ENCODE measurements at regions not wholly inside any gene's neighbourhood (a gene's known extent, or its start where the extent isn't known, plus 50 kb on each side); places are given as distances from the start of the nearest gene placed in this dataset.

GRCh38 chr9:103902263-103902662, 191.8 kb upstream of the SMC2 start:
- ATAC-seq (no peak), DNase-seq (ENCODE audit: low spot score) (no peak)
- Histone ChIP-seq H2AFZ (no peak overlapping the region), H3K27me3 (ENCODE audit: insufficient read depth) (no peaks in the 10 kb centered on the region), H3K36me3 (ENCODE audit: insufficient read depth) (no peaks in the 10 kb centered on the region), H3K79me2 (replicated peaks; ENCODE audit: insufficient read depth) (no peaks in the 10 kb centered on the region), H3F3A (replicated peaks; ENCODE audit: low read depth) (no peaks in the 10 kb centered on the region), H3K4me1 (ENCODE audit: insufficient read depth) (no peaks in the 10 kb centered on the region), H3K9me2 (ENCODE audit: insufficient read depth) (no peaks in the 10 kb centered on the region), H3K27ac (ENCODE audit: low read depth) (no peak overlapping the region), H3K4me2 (no peak overlapping the region), H4K20me1 (replicated peaks; ENCODE audit: insufficient read depth) (no peaks in the 10 kb centered on the region), H3K4me3 (no peak overlapping the region)
- Mint-ChIP-seq H3K4me3 (no peak overlapping the region), H3K9me3 (peaks cover 62% of the 10 kb centered on the region), H3K27me3 (ENCODE audit: insufficient read depth, low read depth, poor library complexity) (no peaks in the 10 kb centered on the region), H3K27ac (no peak overlapping the region), H3K36me3 (ENCODE audit: low read depth) (peaks cover 14% of the 10 kb centered on the region; the same call in 2 of the 3 replicates), H3K4me1 (no peaks in the 10 kb centered on the region)
- no peak for TF ChIP-seq CREB1 (CRISPR knock-in tag; IDR thresholded peaks at IDR 0.05; ENCODE audit: low read depth)

DNA sequence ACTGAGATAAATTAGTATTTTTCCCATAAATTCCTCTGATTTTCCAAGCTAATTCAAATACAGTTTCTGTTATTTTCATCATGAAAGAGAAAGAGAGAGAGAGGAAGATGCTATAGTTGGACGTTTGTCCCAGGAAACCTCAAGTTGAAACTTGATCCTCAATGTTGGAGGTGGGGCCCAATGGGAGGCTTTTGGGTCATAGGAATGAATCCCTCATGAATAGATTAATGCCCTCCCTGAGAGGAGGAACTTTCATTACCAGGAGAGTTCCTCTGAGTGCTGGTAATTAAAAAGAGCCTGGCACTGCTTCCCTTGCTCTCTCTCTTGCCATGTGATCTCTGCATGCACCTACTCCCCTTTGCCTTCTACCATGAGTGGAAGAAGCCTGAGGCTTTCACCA, 189.9 kb upstream of the SMC2 start:
- Mint-ChIP-seq H3K4me1 (no peaks in the 10 kb centered on the region), H3K27ac (no peak overlapping the region)
- DNase-seq (ENCODE audit: low spot score) = no peak
- no peak for TF ChIP-seq REST (IDR thresholded peaks at IDR 0.05; ENCODE audit: unreplicated experiment)
- TF ChIP-seq CTCF (conservative IDR thresholded peaks at IDR 0.05; ENCODE audit: low read depth in 2 of 2) = no peak
- TF ChIP-seq, protein P1, sequence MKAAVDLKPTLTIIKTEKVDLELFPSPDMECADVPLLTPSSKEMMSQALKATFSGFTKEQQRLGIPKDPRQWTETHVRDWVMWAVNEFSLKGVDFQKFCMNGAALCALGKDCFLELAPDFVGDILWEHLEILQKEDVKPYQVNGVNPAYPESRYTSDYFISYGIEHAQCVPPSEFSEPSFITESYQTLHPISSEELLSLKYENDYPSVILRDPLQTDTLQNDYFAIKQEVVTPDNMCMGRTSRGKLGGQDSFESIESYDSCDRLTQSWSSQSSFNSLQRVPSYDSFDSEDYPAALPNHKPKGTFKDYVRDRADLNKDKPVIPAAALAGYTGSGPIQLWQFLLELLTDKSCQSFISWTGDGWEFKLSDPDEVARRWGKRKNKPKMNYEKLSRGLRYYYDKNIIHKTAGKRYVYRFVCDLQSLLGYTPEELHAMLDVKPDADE (IDR thresholded peaks at IDR 0.05) = no peak
- TF ChIP-seq NANOG (IDR thresholded peaks at IDR 0.05; ENCODE audit: borderline replicate concordance) = no peak
- no peak for TF ChIP-seq STAT1 (IDR thresholded peaks at IDR 0.05; ENCODE audit: unreplicated experiment)
- TF ChIP-seq CREB1 (CRISPR knock-in tag; IDR thresholded peaks at IDR 0.05; ENCODE audit: low read depth) = no peak
- TF ChIP-seq EZH2 (IDR thresholded peaks at IDR 0.05; ENCODE audit: low read depth, unreplicated experiment) = no peak
- TF ChIP-seq ZNF462 (CRISPR knock-in tag; IDR thresholded peaks at IDR 0.05) = no peak
- TF ChIP-seq POLR2AphosphoS5 (IDR thresholded peaks at IDR 0.05; ENCODE audit: low read depth) = no peak
- TF ChIP-seq ZNF331 (CRISPR knock-in tag; IDR thresholded peaks at IDR 0.05; ENCODE audit: low read depth) = no peak

More for the DNA sequence above, 189.9 kb upstream of the SMC2 start:
- Histone ChIP-seq H3K79me2 (replicated peaks; ENCODE audit: insufficient read depth) (no peaks in the 10 kb centered on the region), H3F3A (replicated peaks; ENCODE audit: low read depth) (no peaks in the 10 kb centered on the region), H3K9me2 (ENCODE audit: insufficient read depth) (no peaks in the 10 kb centered on the region), H3K27ac (ENCODE audit: low read depth) (no peak overlapping the region), H3K27me3 (ENCODE audit: insufficient read depth) (no peaks in the 10 kb centered on the region), H3K4me1 (ENCODE audit: insufficient read depth) (no peaks in the 10 kb centered on the region), H3K4me2 (no peak overlapping the region), H3K36me3 (ENCODE audit: insufficient read depth) (no peaks in the 10 kb centered on the region), H2AFZ (no peak overlapping the region), H3K4me3 (no peak overlapping the region), H4K20me1 (replicated peaks; ENCODE audit: insufficient read depth) (no peaks in the 10 kb centered on the region)
- ATAC-seq = no peak
- Mint-ChIP-seq H3K36me3 (ENCODE audit: low read depth) (peaks cover 14% of the 10 kb centered on the region; the same call in 2 of the 3 replicates), H3K27me3 (ENCODE audit: insufficient read depth, low read depth, poor library complexity) (no peaks in the 10 kb centered on the region), H3K4me3 (no peak overlapping the region), H3K9me3 (peaks cover 57% of the 10 kb centered on the region)
